Transverse colon (tissue), 4 donors: ENCODE measurements at regions not wholly inside any gene's neighbourhood (a gene's known extent, or its start where the extent isn't known, plus 50 kb on each side); places are given as distances from the start of the nearest gene placed in this dataset.

Experiments used
- CTCF ChIP-seq, 5 experiments: fragments of 200-600 bp in 3 of 5; fragments of 450-650 bp in 2 of 5; sonication (generic) in 3 of 5; IDR thresholded peaks; 1 replicate in 2 of 5; 2 replicates in 3 of 5; pipeline ENCODE4 v1.5.1; 2016 to 2017; ENCODE audit warnings: antibody characterized with exemption in 5 of 5, inconsistent platforms in 3 of 5, mild to moderate bottlenecking in 2 of 5, moderate library complexity in 1 of 5
- EP300 ChIP-seq: sonication (generic); formaldehyde crosslinking; IDR thresholded peaks from one replicate; pipeline ENCODE4 v1.6.1; 2017; ENCODE audit warnings: antibody characterized with exemption, low read depth
- POLR2A ChIP-seq: fragments of 450-650 bp; IDR thresholded peaks from one replicate; pipeline ENCODE4 v1.6.1; 2016; ENCODE audit warnings: antibody characterized with exemption, mild to moderate bottlenecking, moderate library complexity
- POLR2AphosphoS5 ChIP-seq, 3 donors: sonication (generic); formaldehyde crosslinking; IDR thresholded peaks; one replicate each; pipeline ENCODE4 v1.6.1; 2016; ENCODE audit warnings: antibody characterized with exemption in 3 of 3

GRCh38 chr9:75639971-75640610 lies 250.4 kb upstream of the PCSK5 start:
- TF ChIP-seq POLR2A (no peak), CTCF (IDR thresholded peaks at IDR 0.05) (no peak), POLR2AphosphoS5 (IDR thresholded peaks at IDR 0.05) (no peak), EP300 (no peak)
